ENCODE measurements at regions not wholly inside any gene's neighbourhood (a gene's known extent, or its start where the extent isn't known, plus 50 kb on each side); places are given as distances from the start of the nearest gene placed in this dataset.

- no peak overlapping the region for H3K4me2 ChIP-seq (ENCODE audit: low read length, poor library complexity, severe bottlenecking)
- H2BK12ac ChIP-seq (ENCODE audit: low read length in 2 of 2): peak overlapping the region; percentile 72 to 86
- peak overlapping the region; percentile 23 for H2BK15ac ChIP-seq (ENCODE audit: low read depth, poor library complexity, severe bottlenecking)
- no peak overlapping the region for H3K4me3 ChIP-seq (ENCODE audit: insufficient read depth in 1 of 2, low read depth in 1 of 2, low read length in 2 of 2)
- H2AK5ac ChIP-seq (ENCODE audit: low read length, severe bottlenecking): no peak overlapping the region
- peak overlapping the region in 1 of 2 experiments; percentile 0 for H3K14ac ChIP-seq (ENCODE audit: low read length in 2 of 2)
- WGBS: 77% methylated on average over 18 of the region's 19 CpGs
- H3K23ac ChIP-seq (ENCODE audit: low read length in 2 of 2): no peak overlapping the region
- no peaks in the 10 kb centered on the region for H3K36me3 ChIP-seq (ENCODE audit: control insufficient read depth in 1 of 2, insufficient read depth in 2 of 2, low read depth in 1 of 2, low read length in 2 of 2)
- no peak for DNase-seq
- H3K9ac ChIP-seq (ENCODE audit: low read length): peak overlapping the region; percentile 37
- peak overlapping the region; percentile 94 for H4K91ac ChIP-seq (ENCODE audit: low read length)
- H3K4ac ChIP-seq (ENCODE audit: low read depth in 1 of 2, low read length in 2 of 2): no peak overlapping the region
- H2BK5ac ChIP-seq (ENCODE audit: low read depth, low read length, poor library complexity, severe bottlenecking): no peak overlapping the region
- peak overlapping the region; percentile 94 to 95 for H3K18ac ChIP-seq (ENCODE audit: low read depth in 1 of 2, low read length in 2 of 2)
- no peak overlapping the region for H3K27ac ChIP-seq (ENCODE audit: low read length, poor library complexity, severe bottlenecking)
- no peak overlapping the region for H4K8ac ChIP-seq (ENCODE audit: low read length)
- H3K4me1 ChIP-seq (ENCODE audit: control insufficient read depth, insufficient read depth, low read depth, low read length): peaks cover 26% of the 10 kb centered on the region
- no peaks in the 10 kb centered on the region for H3K79me1 ChIP-seq (replicated peaks; ENCODE audit: low read length, poor library complexity, severe bottlenecking)
- H2AFZ ChIP-seq (ENCODE audit: low read depth, low read length): no peak overlapping the region
- peaks cover 0 to 10% of the 10 kb centered on the region in 2 experiments for H3K27me3 ChIP-seq (ENCODE audit: control insufficient read depth in 1 of 2, insufficient read depth in 1 of 2, low read length in 2 of 2)
- H3K9me3 ChIP-seq (ENCODE audit: control insufficient read depth, low read length): peaks cover 10% of the 10 kb centered on the region
- peak overlapping the region; percentile 1 for H2BK120ac ChIP-seq (ENCODE audit: low read depth, low read length)
Observed at GRCh38 chr2:8535821-8536685, 145.8 kb upstream of the ID2 start.

DNA sequence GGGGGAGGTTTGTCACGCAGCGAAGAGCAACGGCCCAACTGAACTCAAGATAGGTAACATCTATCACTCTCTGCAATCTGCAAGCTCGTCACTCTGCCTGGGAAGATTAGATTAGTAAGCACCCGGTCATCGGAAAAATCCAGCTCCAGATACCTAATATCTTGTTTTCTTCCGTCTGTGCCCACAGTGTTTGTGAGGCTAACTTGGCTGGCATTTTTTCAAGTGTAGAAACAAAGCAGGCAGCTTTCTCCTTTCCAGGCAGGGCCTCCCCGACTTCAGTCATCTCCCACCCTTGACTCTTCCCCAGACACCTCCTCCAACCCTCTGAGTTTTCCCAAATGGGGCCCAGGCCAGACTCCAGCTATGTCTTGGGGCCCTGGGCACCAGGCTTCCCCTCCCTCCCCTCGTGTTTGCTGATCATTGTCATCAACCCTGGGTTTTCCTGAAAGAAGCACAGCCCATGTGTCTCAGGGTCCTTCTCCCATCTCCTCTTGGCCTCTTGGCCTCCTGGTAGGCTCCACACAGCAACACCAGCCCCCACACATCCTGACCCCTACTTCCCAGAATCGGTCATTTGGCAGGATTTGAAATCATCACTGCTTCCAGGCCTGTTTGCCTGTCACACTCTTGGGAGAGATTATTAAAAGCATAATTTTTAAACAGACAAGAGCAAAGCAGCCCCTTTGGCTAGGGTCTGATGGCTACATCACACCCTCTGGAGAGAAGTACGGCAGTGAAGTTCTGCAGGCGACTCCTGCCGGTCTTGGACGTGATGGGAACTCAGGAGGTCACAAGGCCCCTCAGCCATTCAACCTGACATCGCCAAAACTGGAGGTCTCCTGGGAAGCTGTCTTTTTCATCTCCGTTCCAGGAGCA lies 144.9 kb upstream of the ID2 start:
- Histone ChIP-seq H2BK5ac (ENCODE audit: low read depth, low read length, poor library complexity, severe bottlenecking) (no peak overlapping the region), H3K9me3 (ENCODE audit: control insufficient read depth, low read length) (peaks cover 2% of the 10 kb centered on the region), H3K14ac (ENCODE audit: low read length in 2 of 2) (no peak overlapping the region), H3K27me3 (ENCODE audit: control insufficient read depth in 1 of 2, insufficient read depth in 1 of 2, low read length in 2 of 2) (peaks cover 0 to 14% of the 10 kb centered on the region in 2 experiments), H3K23ac (ENCODE audit: low read length in 2 of 2) (no peak overlapping the region), H2AK5ac (ENCODE audit: low read length, severe bottlenecking) (no peak overlapping the region), H3K18ac (ENCODE audit: low read depth in 1 of 2, low read length in 2 of 2) (peak overlapping the region; percentile 31 to 41), H4K8ac (ENCODE audit: low read length) (peak overlapping the region; percentile 31), H3K4me1 (ENCODE audit: control insufficient read depth, insufficient read depth, low read depth, low read length) (peaks cover 26% of the 10 kb centered on the region), H3K4ac (ENCODE audit: low read depth in 1 of 2, low read length in 2 of 2) (peak overlapping the region; percentile 12 to 61), H3K4me3 (ENCODE audit: insufficient read depth in 1 of 2, low read depth in 1 of 2, low read length in 2 of 2) (no peak overlapping the region), H2BK15ac (ENCODE audit: low read depth, poor library complexity, severe bottlenecking) (peak overlapping the region; percentile 4), H3K36me3 (ENCODE audit: control insufficient read depth in 1 of 2, insufficient read depth in 2 of 2, low read depth in 1 of 2, low read length in 2 of 2) (no peaks in the 10 kb centered on the region), H3K27ac (ENCODE audit: low read length, poor library complexity, severe bottlenecking) (no peak overlapping the region), H4K91ac (ENCODE audit: low read length) (peak overlapping the region; percentile 35), H3K79me1 (replicated peaks; ENCODE audit: low read length, poor library complexity, severe bottlenecking) (no peaks in the 10 kb centered on the region), H3K9ac (ENCODE audit: low read length) (peak overlapping the region; percentile 54), H2BK120ac (ENCODE audit: low read depth, low read length) (no peak overlapping the region), H2AFZ (ENCODE audit: low read depth, low read length) (no peak overlapping the region), H2BK12ac (ENCODE audit: low read length in 2 of 2) (peak overlapping the region in 1 of 2 experiments; percentile 72), H3K4me2 (ENCODE audit: low read length, poor library complexity, severe bottlenecking) (no peak overlapping the region)
- peak; percentile 18 for DNase-seq
- WGBS: 73% methylated on average over 16 of the region's 16 CpGs

GRCh38 chr2:8537562-8538155 lies 144.2 kb upstream of the ID2 start:
- no peaks in the 10 kb centered on the region for H3K36me3 ChIP-seq (ENCODE audit: control insufficient read depth in 1 of 2, insufficient read depth in 2 of 2, low read depth in 1 of 2, low read length in 2 of 2)
- H2BK120ac ChIP-seq (ENCODE audit: low read depth, low read length): no peak overlapping the region
- 82% methylated on average over 3 of the region's 4 CpGs for WGBS
- DNase-seq: no peak
- no peak overlapping the region for H3K23ac ChIP-seq (ENCODE audit: low read length in 2 of 2)
- peaks cover 0 to 16% of the 10 kb centered on the region in 2 experiments for H3K27me3 ChIP-seq (ENCODE audit: control insufficient read depth in 1 of 2, insufficient read depth in 1 of 2, low read length in 2 of 2)
- peaks cover 26% of the 10 kb centered on the region for H3K4me1 ChIP-seq (ENCODE audit: control insufficient read depth, insufficient read depth, low read depth, low read length)
- no peak overlapping the region for H2AK5ac ChIP-seq (ENCODE audit: low read length, severe bottlenecking)
- H2BK12ac ChIP-seq (ENCODE audit: low read length in 2 of 2): peak overlapping the region; percentile 8 to 22
- peak overlapping the region in 1 of 2 experiments; percentile 61 for H3K4ac ChIP-seq (ENCODE audit: low read depth in 1 of 2, low read length in 2 of 2)
- peak overlapping the region; percentile 35 for H4K91ac ChIP-seq (ENCODE audit: low read length)
- H3K9me3 ChIP-seq (ENCODE audit: control insufficient read depth, low read length): no peaks in the 10 kb centered on the region
- H3K79me1 ChIP-seq (replicated peaks; ENCODE audit: low read length, poor library complexity, severe bottlenecking): no peaks in the 10 kb centered on the region
- H3K9ac ChIP-seq (ENCODE audit: low read length): peak overlapping the region; percentile 54
- H3K27ac ChIP-seq (ENCODE audit: low read length, poor library complexity, severe bottlenecking): no peak overlapping the region
- no peak overlapping the region for H2AFZ ChIP-seq (ENCODE audit: low read depth, low read length)
- H3K4me3 ChIP-seq (ENCODE audit: insufficient read depth in 1 of 2, low read depth in 1 of 2, low read length in 2 of 2): no peak overlapping the region
- no peak overlapping the region for H3K4me2 ChIP-seq (ENCODE audit: low read length, poor library complexity, severe bottlenecking)
- peak overlapping the region; percentile 53 for H2BK15ac ChIP-seq (ENCODE audit: low read depth, poor library complexity, severe bottlenecking)
- peak overlapping the region; percentile 9 to 41 for H3K18ac ChIP-seq (ENCODE audit: low read depth in 1 of 2, low read length in 2 of 2)
- no peak overlapping the region for H3K14ac ChIP-seq (ENCODE audit: low read length in 2 of 2)
- no peak overlapping the region for H4K8ac ChIP-seq (ENCODE audit: low read length)
- no peak overlapping the region for H2BK5ac ChIP-seq (ENCODE audit: low read depth, low read length, poor library complexity, severe bottlenecking)

Measured in mesenchymal stem cell (in vitro differentiated cells and primary cell).